OCI-LY1 (cell line): ENCODE measurements at regions not wholly inside any gene's neighbourhood (a gene's known extent, or its start where the extent isn't known, plus 50 kb on each side); places are given as distances from the start of the nearest gene placed in this dataset.

ENCODE experiments used
- H2AFZ ChIP-seq: fragments of 200-600 bp; sonication (generic), shearing (Covaris generic); 2 replicates; pipeline ENCODE4 v1.6.0; 2014; ENCODE audit warnings: antibody characterized with exemption, mild to moderate bottlenecking, low read length
- H3F3A ChIP-seq: fragments of 200-600 bp; sonication (generic), shearing (Covaris generic); 2 replicates; pipeline ENCODE4 v1.6.0; 2014; ENCODE audit warnings: mild to moderate bottlenecking, antibody characterized with exemption, low read length, moderate library complexity; ENCODE audit not compliant: insufficient read depth
- H3K27ac ChIP-seq: fragments of 200-600 bp; sonication (generic); 2 replicates; pipeline ENCODE4 v1.5.1; 2014; ENCODE audit warnings: low read length, mixed run types, mild to moderate bottlenecking, low read depth; ENCODE audit not compliant: poor library complexity, severe bottlenecking
- H3K27me3 ChIP-seq: fragments of 200-600 bp; sonication (generic); 2 replicates; pipeline ENCODE4 v1.6.0; 2014; ENCODE audit warnings: antibody characterized with exemption, mild to moderate bottlenecking, low read length, moderate library complexity; ENCODE audit not compliant: insufficient read depth
- H3K36me3 ChIP-seq: fragments of 200-600 bp; sonication (generic); 2 replicates; pipeline ENCODE4 v1.6.1; 2014; ENCODE audit warnings: mild to moderate bottlenecking, antibody characterized with exemption, low read length, moderate library complexity, mixed read lengths; ENCODE audit not compliant: insufficient read depth
- H3K4me1 ChIP-seq: fragments of 200-600 bp; sonication (generic); 2 replicates; pipeline ENCODE4 v1.5.1; 2014; ENCODE audit warnings: mild to moderate bottlenecking, low read length, moderate library complexity; ENCODE audit not compliant: insufficient read depth, severe bottlenecking
- H3K4me2 ChIP-seq: fragments of 200-600 bp; sonication (generic), shearing (Covaris generic); 2 replicates; pipeline ENCODE4 v1.6.1; 2014; ENCODE audit warnings: low read length
- H3K4me3 ChIP-seq: fragments of 200-600 bp; sonication (generic); 2 replicates; pipeline ENCODE4 v1.5.1; 2014; ENCODE audit warnings: low read length, low read depth, mild to moderate bottlenecking, mixed read lengths; ENCODE audit not compliant: poor library complexity, severe bottlenecking
- H3K79me2 ChIP-seq: fragments of 200-600 bp; shearing (Covaris generic); 2 replicates; pipeline ENCODE4 v1.6.1; 2016; ENCODE audit warnings: mixed run types, low read length, mixed read lengths; ENCODE audit not compliant: insufficient read depth
- H3K9ac ChIP-seq: fragments of 200-600 bp; sonication (generic), shearing (Covaris generic); 2 replicates; pipeline ENCODE4 v1.6.1; 2014; ENCODE audit warnings: mild to moderate bottlenecking, low read length, mixed read lengths
- H3K9me2 ChIP-seq: fragments of 200-600 bp; sonication (generic), shearing (Covaris generic); 2 replicates; pipeline ENCODE4 v1.6.1; 2014; ENCODE audit warnings: low read depth, mild to moderate bottlenecking, low read length, mixed read lengths
- H3K9me3 ChIP-seq: fragments of 200-600 bp; shearing (Covaris generic); 2 replicates; pipeline ENCODE4 v1.6.1; 2014; ENCODE audit warnings: low read length, mixed read lengths
- H4K20me1 ChIP-seq: fragments of 200-600 bp; sonication (generic), shearing (Covaris generic); 2 replicates; pipeline ENCODE4 v1.6.0; 2016; ENCODE audit warnings: mild to moderate bottlenecking, low read length; ENCODE audit not compliant: insufficient read depth
- EZH2 ChIP-seq: fragments of 200-600 bp; sonication (generic), shearing (Covaris generic); IDR thresholded peaks from 2 replicates; pipeline ENCODE4 v1.8.0; 2017; ENCODE audit warnings: borderline replicate concordance, mixed run types, mild to moderate bottlenecking, antibody characterized with exemption, low read length, moderate library complexity, mixed read lengths
- TF ChIP-seq, protein P1 (sequence below): fragments of 200-600 bp; sonication (generic), shearing (Covaris generic); IDR thresholded peaks from 2 replicates; pipeline ENCODE4 v1.5.1; 2017; ENCODE audit warnings: mild to moderate bottlenecking, antibody characterized with exemption, low read length, moderate library complexity, mixed read lengths

DNA sequence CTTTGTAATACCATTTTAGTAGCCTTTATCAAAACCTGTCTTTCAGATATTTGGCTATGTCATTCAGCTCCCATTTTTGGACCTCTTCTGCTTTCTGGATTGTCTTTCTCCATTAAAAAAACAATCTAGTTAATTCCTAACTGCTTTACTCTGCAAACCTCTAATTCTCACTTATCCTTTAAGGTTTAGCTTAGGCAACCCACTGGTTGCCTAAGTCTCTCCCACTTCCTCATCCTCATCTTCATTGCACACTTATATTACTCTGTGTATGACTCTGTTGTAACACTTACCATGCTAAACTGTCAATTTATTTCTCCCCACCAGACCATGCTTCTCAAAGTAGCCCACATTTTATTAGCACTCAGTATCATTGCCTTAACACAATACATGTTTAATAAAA lies 205.0 kb upstream of the DMRTA1 start:
- H3K27ac ChIP-seq, result no peak overlapping the region
- no peaks in the 10 kb centered on the region for H3K36me3 ChIP-seq
- TF ChIP-seq EZH2, result no peak
- TF ChIP-seq, protein P1, sequence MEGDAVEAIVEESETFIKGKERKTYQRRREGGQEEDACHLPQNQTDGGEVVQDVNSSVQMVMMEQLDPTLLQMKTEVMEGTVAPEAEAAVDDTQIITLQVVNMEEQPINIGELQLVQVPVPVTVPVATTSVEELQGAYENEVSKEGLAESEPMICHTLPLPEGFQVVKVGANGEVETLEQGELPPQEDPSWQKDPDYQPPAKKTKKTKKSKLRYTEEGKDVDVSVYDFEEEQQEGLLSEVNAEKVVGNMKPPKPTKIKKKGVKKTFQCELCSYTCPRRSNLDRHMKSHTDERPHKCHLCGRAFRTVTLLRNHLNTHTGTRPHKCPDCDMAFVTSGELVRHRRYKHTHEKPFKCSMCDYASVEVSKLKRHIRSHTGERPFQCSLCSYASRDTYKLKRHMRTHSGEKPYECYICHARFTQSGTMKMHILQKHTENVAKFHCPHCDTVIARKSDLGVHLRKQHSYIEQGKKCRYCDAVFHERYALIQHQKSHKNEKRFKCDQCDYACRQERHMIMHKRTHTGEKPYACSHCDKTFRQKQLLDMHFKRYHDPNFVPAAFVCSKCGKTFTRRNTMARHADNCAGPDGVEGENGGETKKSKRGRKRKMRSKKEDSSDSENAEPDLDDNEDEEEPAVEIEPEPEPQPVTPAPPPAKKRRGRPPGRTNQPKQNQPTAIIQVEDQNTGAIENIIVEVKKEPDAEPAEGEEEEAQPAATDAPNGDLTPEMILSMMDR, result no peak
- H3K4me2 ChIP-seq, result no peak overlapping the region
- no peaks in the 10 kb centered on the region for H3K79me2 ChIP-seq
- H3K4me3 ChIP-seq, result no peak overlapping the region
- H4K20me1 ChIP-seq, result no peaks in the 10 kb centered on the region
- no peaks in the 10 kb centered on the region for H3K9me2 ChIP-seq
- H3K4me1 ChIP-seq, result peaks cover 10% of the 10 kb centered on the region
- H3K9ac ChIP-seq, result no peak overlapping the region
- no peak overlapping the region for H2AFZ ChIP-seq
- no peaks in the 10 kb centered on the region for H3K27me3 ChIP-seq
- H3F3A ChIP-seq, result no peaks in the 10 kb centered on the region
- H3K9me3 ChIP-seq, result no peaks in the 10 kb centered on the region

DNA sequence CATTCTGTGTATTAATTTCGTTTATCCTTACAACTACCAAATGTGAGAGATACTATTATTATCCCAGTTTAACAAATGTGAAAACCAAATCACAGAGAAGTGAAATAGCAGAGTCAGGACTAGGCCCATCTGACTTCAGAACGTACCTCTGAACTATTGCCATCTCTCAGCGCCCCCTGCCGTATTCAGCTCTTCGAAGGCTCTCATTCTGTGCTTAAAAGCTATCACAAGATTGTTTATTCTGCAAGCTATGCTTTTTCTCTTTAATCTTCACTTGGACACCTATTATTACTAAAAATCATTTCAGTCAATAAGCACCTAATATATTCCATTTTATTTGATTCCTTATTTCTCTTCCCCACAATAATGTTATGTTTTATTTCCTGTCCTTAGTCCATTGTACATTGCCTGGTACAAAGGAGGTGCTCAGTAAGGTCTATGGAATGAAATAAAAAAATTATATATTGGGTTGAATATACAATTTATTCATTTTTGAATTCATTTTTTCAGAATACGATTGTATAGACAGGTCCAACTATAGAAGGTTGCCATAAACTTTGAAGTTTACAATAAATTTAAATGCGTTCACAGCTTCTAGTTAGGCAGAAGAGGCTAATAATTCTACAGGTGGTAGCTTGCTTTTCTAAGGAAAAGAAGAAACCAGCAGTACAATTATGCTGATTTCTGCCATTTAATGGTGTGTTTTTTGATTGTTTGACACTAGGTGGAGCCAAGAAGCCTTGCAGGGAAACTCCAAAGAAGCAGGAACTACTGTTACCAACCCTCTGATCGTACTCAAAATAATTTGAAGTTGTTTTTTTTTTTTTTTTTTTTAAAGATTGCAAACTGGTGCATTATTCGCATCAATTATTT lies 202.2 kb upstream of the DMRTA1 start:
- Histone ChIP-seq H3K9ac (no peak overlapping the region), H2AFZ (no peak overlapping the region; the same call in 1 of the 2 replicates)

DNA sequence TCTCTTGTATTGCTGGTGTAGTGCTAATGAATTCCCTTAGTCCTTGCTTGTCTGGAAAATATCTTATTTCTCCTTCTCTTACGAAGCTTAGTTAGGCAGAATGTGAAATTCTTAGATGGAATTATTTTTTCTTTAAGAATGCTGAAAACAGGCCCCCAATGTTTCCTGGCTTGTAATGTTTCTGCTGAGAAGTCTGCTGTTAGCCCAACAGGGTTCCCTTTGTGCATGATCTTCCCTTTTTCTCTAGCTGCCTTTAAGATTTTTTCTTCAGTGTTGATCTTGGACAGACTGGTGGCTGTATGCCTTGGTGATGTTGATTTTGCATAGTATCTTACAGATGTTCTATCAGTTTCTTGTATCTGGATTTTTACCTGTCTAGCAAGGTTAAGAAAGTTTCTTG lies 191.3 kb upstream of the DMRTA1 start:
- H3K4me1 ChIP-seq, result no peaks in the 10 kb centered on the region
- no peaks in the 10 kb centered on the region for H3F3A ChIP-seq
- H4K20me1 ChIP-seq, result no peaks in the 10 kb centered on the region
- no peak overlapping the region for H3K4me3 ChIP-seq
- H3K36me3 ChIP-seq, result no peaks in the 10 kb centered on the region
- TF ChIP-seq, protein P1, result no peak
- TF ChIP-seq EZH2, result no peak
- H3K4me2 ChIP-seq, result no peak overlapping the region
- no peak overlapping the region for H3K27ac ChIP-seq
- H3K9ac ChIP-seq, result no peak overlapping the region
- no peaks in the 10 kb centered on the region for H3K9me2 ChIP-seq
- no peaks in the 10 kb centered on the region for H3K27me3 ChIP-seq
- H2AFZ ChIP-seq, result no peak overlapping the region
- H3K79me2 ChIP-seq, result no peaks in the 10 kb centered on the region
- H3K9me3 ChIP-seq, result no peaks in the 10 kb centered on the region

More for the DNA sequence above, 202.2 kb upstream of the DMRTA1 start:
- H3K4me3 ChIP-seq, result no peak overlapping the region
- TF ChIP-seq EZH2, result no peak
- TF ChIP-seq, protein P1, result peak; percentile 49
- no peaks in the 10 kb centered on the region for H3K79me2 ChIP-seq
- no peaks in the 10 kb centered on the region for H4K20me1 ChIP-seq
- H3K4me1 ChIP-seq, result peaks cover 10% of the 10 kb centered on the region
- no peak overlapping the region for H3K4me2 ChIP-seq
- H3K27ac ChIP-seq, result no peak overlapping the region
- no peaks in the 10 kb centered on the region for H3K9me2 ChIP-seq
- H3K27me3 ChIP-seq, result no peaks in the 10 kb centered on the region
- no peaks in the 10 kb centered on the region for H3K36me3 ChIP-seq
- no peaks in the 10 kb centered on the region for H3K9me3 ChIP-seq
- no peaks in the 10 kb centered on the region for H3F3A ChIP-seq
